NCI-H82 treated with DMSO at 0.1 percent for 48 hours (cell line): ENCODE measurements at regions not wholly inside any gene's neighbourhood (a gene's known extent, or its start where the extent isn't known, plus 50 kb on each side); places are given as distances from the start of the nearest gene placed in this dataset.
"Not testable (repeated sequence)": the region's sequence is repeated elsewhere in the genome, so short reads cannot be mapped to it uniquely, and the experiment has no call there.

Experiments used
- DNase-seq: peaks from one replicate; lab custom pipeline; 2025; ENCODE audit not compliant: unreplicated experiment; lab: John Stamatoyannopoulos, UW

GRCh38 chr12:107366322-107366721, 273.0 kb upstream of the CRY1 start:
- no peak for DNase-seq

GRCh38 chr12:107368586-107368985, 275.2 kb upstream of the CRY1 start:
- DNase-seq = no peak

GRCh38 chr12:107369006-107369405, 275.7 kb upstream of the CRY1 start:
- no peak for DNase-seq

GRCh38 chr12:107369679-107370078, 276.3 kb upstream of the CRY1 start:
- DNase-seq = no peak

GRCh38 chr12:107372229-107372658, 278.9 kb upstream of the CRY1 start:
- DNase-seq = no peak

GRCh38 chr12:107373238-107373809, 280.0 kb upstream of the CRY1 start:
- no peak for DNase-seq

GRCh38 chr12:107374161-107374840, 281.0 kb upstream of the CRY1 start:
- no peak for DNase-seq

GRCh38 chr12:107375231-107375630, 281.9 kb upstream of the CRY1 start:
- no peak for DNase-seq

GRCh38 chr12:107377596-107378385, 284.4 kb upstream of the CRY1 start:
- no peak for DNase-seq

- no peak for DNase-seq
Observed at GRCh38 chr12:107378609-107379008, 285.3 kb upstream of the CRY1 start.

GRCh38 chr12:107379142-107379851, 285.9 kb upstream of the CRY1 start:
- DNase-seq = not testable (repeated sequence)

- no peak for DNase-seq
Observed at GRCh38 chr12:107379852-107380567, 286.7 kb upstream of the CRY1 start.

- DNase-seq = no peak
Observed at GRCh38 chr12:107384645-107385044, 291.3 kb upstream of the CRY1 start.

- DNase-seq = no peak
Observed at GRCh38 chr12:107385509-107385908, 292.2 kb upstream of the CRY1 start.

- DNase-seq = no peak
Observed at GRCh38 chr12:107386569-107386968, 293.2 kb upstream of the CRY1 start.

- DNase-seq = no peak
Observed at GRCh38 chr12:107388263-107388662, 294.9 kb upstream of the CRY1 start.

GRCh38 chr12:107390414-107390813, 295.2 kb upstream of the PWP1 start:
- no peak for DNase-seq

- no peak for DNase-seq
Observed at GRCh38 chr12:107393043-107393717, 292.4 kb upstream of the PWP1 start.

- no peak for DNase-seq
Observed at GRCh38 chr12:107394693-107395092, 290.9 kb upstream of the PWP1 start.

- DNase-seq = no peak
Observed at GRCh38 chr12:107395817-107396216, 289.8 kb upstream of the PWP1 start.
